ENCODE measurements at regions not wholly inside any gene's neighbourhood (a gene's known extent, or its start where the extent isn't known, plus 50 kb on each side); places are given as distances from the start of the nearest gene placed in this dataset.

GRCh38 chr6:150495126-150495525 lies 104.6 kb upstream of the PLEKHG1 start:
- TF ChIP-seq FOXM1 (IDR thresholded peaks at IDR 0.05; ENCODE audit: borderline replicate concordance, low read depth) = no peak
- TF ChIP-seq, protein P1, sequence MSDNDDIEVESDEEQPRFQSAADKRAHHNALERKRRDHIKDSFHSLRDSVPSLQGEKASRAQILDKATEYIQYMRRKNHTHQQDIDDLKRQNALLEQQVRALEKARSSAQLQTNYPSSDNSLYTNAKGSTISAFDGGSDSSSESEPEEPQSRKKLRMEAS (IDR thresholded peaks at IDR 0.05) = no peak
- no peak for TF ChIP-seq NFIC (IDR thresholded peaks at IDR 0.05)
- TF ChIP-seq EP300 (IDR thresholded peaks at IDR 0.05; ENCODE audit: borderline replicate concordance) = no peak
- TF ChIP-seq YY1 (IDR thresholded peaks at IDR 0.05; ENCODE audit: low read depth) = no peak
- TF ChIP-seq TAF1 (IDR thresholded peaks at IDR 0.05; ENCODE audit: low read depth) = no peak
- TF ChIP-seq REST (IDR thresholded peaks at IDR 0.05; ENCODE audit: low read depth) = no peak
- TF ChIP-seq ZBTB7A (IDR thresholded peaks at IDR 0.05; ENCODE audit: low read depth) = no peak
- no peak for TF ChIP-seq TEAD4 (IDR thresholded peaks at IDR 0.05)
